22Rv1 (cell line): ENCODE measurements at regions not wholly inside any gene's neighbourhood (a gene's known extent, or its start where the extent isn't known, plus 50 kb on each side); places are given as distances from the start of the nearest gene placed in this dataset.

ENCODE experiments used
- ZFX ChIP-seq: fragments of 450-650 bp; IDR thresholded peaks from 2 replicates; pipeline ENCODE4 v1.6.1; 2017; ENCODE audit warnings: antibody characterized with exemption, borderline replicate concordance
- TF ChIP-seq, protein P1 (sequence below): fragments of 450-650 bp; IDR thresholded peaks from 2 replicates; pipeline ENCODE4 v1.5.1; 2017; ENCODE audit warnings: mild to moderate bottlenecking

DNA sequence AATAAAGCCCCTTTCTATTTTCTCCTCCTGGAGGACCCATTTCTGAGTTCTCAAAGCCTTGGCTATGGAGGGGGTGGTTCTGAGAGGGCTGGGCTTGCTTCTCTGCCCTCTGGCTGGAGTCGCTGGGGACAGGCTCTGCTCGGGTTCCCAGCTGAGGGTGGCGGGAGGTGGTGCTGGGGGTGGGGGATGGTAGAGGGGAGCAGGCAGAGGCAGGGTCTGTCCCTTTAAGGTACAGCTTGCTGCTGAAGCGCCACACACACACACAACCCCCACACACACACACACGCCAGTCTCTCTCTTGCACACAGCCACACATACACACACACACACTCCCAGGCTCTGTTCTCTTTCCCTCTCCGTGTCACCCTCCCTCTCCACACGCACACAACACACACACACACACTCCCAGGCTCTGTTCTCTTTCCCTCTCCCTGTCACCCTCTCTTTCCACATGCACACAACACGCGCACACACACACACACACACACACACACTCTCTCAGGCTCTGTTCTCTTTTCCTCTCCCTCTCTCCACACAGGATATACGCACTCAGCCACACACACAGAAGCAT is 69.8 kb upstream of the SSBP3 start:
- TF ChIP-seq, protein P1, sequence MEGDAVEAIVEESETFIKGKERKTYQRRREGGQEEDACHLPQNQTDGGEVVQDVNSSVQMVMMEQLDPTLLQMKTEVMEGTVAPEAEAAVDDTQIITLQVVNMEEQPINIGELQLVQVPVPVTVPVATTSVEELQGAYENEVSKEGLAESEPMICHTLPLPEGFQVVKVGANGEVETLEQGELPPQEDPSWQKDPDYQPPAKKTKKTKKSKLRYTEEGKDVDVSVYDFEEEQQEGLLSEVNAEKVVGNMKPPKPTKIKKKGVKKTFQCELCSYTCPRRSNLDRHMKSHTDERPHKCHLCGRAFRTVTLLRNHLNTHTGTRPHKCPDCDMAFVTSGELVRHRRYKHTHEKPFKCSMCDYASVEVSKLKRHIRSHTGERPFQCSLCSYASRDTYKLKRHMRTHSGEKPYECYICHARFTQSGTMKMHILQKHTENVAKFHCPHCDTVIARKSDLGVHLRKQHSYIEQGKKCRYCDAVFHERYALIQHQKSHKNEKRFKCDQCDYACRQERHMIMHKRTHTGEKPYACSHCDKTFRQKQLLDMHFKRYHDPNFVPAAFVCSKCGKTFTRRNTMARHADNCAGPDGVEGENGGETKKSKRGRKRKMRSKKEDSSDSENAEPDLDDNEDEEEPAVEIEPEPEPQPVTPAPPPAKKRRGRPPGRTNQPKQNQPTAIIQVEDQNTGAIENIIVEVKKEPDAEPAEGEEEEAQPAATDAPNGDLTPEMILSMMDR: no peak
- no peak for TF ChIP-seq ZFX
